ENCODE measurements at regions not wholly inside any gene's neighbourhood (a gene's known extent, or its start where the extent isn't known, plus 50 kb on each side); places are given as distances from the start of the nearest gene placed in this dataset.
"Not testable (repeated sequence)": the region's sequence is repeated elsewhere in the genome, so short reads cannot be mapped to it uniquely, and the experiment has no call there.

DNA sequence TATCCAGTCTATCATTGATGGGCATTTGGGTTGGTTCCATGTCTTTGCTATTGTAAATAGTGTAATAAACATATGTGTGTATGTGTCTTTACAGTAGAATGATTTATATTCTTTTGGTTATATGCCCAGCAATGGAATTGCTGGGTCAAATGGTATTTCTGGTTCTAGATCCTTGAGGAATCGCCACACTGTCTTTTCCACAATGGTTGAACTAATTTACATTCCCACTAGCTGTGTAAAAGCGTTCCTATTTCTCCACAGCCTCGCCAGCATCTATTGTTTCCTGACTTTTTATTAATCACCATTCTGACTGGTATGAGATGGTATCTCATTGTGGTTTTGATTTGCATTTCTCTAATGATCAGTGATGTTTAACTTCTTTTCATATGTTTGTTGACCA, 152.7 kb downstream of the CAPZA3 start:
- not testable (repeated sequence) for TF ChIP-seq CTCF (IDR thresholded peaks at IDR 0.05); EZH2 (IDR thresholded peaks at IDR 0.05; ENCODE audit: borderline replicate concordance, insufficient read depth, low read depth, low read length, poor library complexity, severe bottlenecking)

All from B cell (primary cell).